Heart left ventricle (tissue), 13 donors: ENCODE measurements at regions not wholly inside any gene's neighbourhood (a gene's known extent, or its start where the extent isn't known, plus 50 kb on each side); places are given as distances from the start of the nearest gene placed in this dataset.

Experiments used
- POLR2A ChIP-seq, 2 donors: fragments of 450-650 bp; IDR thresholded peaks; one replicate each; pipeline ENCODE4 v1.6.1; 2017; ENCODE audit warnings: antibody characterized with exemption in 2 of 2, mild to moderate bottlenecking in 2 of 2, moderate library complexity in 2 of 2
- TF ChIP-seq, protein P1 (sequence below), 12 donors: fragments of 200-600 bp; sonication (generic) in 4 of 12; IDR thresholded peaks; one replicate each; pipeline versions ENCODE4 v1.5.0 to v1.8.0; 2018 to 2022; ENCODE audit warnings: antibody characterized with exemption in 12 of 12, mild to moderate bottlenecking in 5 of 12
- donor health status: ischemic (EF 13 %, LVEDD 7.1; RV severe dilation, severe dysfunction).
- donor health status: DM: no; HTN: yes; CAD: no.
- donor health status: DM: no; HTN: no; CAD: no.
- donor health status: ischemic (EF 25% LVEDD 6.9; RV normal size, moderate dysfunction).
- donor health status: ischemic (EF 25% LVEDD 5.7; RV mildly dilated, moderate dysfunction).
- donor health status: ischemic (EF 35%, LVEDD 5.7; RV mildly dilated, moderate dysfunction).
- donor health status: nonischemic (EF 11% LVEDD 7.7; RV severe dilation, severe dysfunction).
- donor health status: DM: yes; HTN: yes; CAD: no.
- donor health status: PGD.
- donor health status: ischemic (EF 29% LVEDD 5.4; RV normal size, mild dysfunction).
- donor health status: nonischemic (EF 23%, LVEDD 6.1; RV moderate dilation, normal function).

- TF ChIP-seq, protein P1, sequence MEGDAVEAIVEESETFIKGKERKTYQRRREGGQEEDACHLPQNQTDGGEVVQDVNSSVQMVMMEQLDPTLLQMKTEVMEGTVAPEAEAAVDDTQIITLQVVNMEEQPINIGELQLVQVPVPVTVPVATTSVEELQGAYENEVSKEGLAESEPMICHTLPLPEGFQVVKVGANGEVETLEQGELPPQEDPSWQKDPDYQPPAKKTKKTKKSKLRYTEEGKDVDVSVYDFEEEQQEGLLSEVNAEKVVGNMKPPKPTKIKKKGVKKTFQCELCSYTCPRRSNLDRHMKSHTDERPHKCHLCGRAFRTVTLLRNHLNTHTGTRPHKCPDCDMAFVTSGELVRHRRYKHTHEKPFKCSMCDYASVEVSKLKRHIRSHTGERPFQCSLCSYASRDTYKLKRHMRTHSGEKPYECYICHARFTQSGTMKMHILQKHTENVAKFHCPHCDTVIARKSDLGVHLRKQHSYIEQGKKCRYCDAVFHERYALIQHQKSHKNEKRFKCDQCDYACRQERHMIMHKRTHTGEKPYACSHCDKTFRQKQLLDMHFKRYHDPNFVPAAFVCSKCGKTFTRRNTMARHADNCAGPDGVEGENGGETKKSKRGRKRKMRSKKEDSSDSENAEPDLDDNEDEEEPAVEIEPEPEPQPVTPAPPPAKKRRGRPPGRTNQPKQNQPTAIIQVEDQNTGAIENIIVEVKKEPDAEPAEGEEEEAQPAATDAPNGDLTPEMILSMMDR (IDR thresholded peaks at IDR 0.05) = no peak
- TF ChIP-seq POLR2A (IDR thresholded peaks at IDR 0.05) = no peak
Observed at GRCh38 chr17:71203953-71204352, 916.9 kb upstream of the SOX9 start.
